H1 (cell line): ENCODE measurements at regions not wholly inside any gene's neighbourhood (a gene's known extent, or its start where the extent isn't known, plus 50 kb on each side); places are given as distances from the start of the nearest gene placed in this dataset.

Experiments used
- CTCF ChIA-PET: fragments of 300-600 bp; sonication (Branson Sonifier 250); formaldehyde crosslinking; loops from one replicate; lab custom pipeline; 2021; ENCODE audit not compliant: partially characterized antibody; lab: Charles Lee
- POLR2A ChIA-PET: fragments of 300-600 bp; sonication (Branson Sonifier 250); formaldehyde crosslinking; loops from one replicate; lab custom pipeline; 2021; ENCODE audit warnings: inconsistent platforms; ENCODE audit not compliant: partially characterized antibody; lab: Charles Lee
- DNase-seq, 2 experiments: peaks; one replicate each; pipeline versions ENCODE4 v3.0.0 to v3.0.0-alpha.2; 2010 to 2022; ENCODE audit warnings: low spot score in 2 of 2, low read depth in 1 of 2, mixed read lengths in 1 of 2
- FAIRE-seq: peaks from 2 replicates; lab custom pipeline; 2011; peaks lifted over from hg19 to GRCh38; lab: Jason Lieb, UNC
- H2AFZ ChIP-seq: 2 replicates; pipeline ENCODE4 v1.8.1; 2012; ENCODE audit warnings: low read length, inconsistent platforms
- H2AK5ac ChIP-seq: 2 replicates; pipeline ENCODE4 v1.6.1; 2013; ENCODE audit warnings: low read depth, low read length
- H2BK120ac ChIP-seq: replicated peaks from 2 replicates; pipeline ENCODE3; 2013; ENCODE audit warnings: low read depth, low read length, inconsistent platforms
- H2BK12ac ChIP-seq: 2 replicates; pipeline ENCODE4 v1.6.1; 2013; ENCODE audit warnings: low read depth, low read length
- H2BK15ac ChIP-seq: 2 replicates; pipeline ENCODE4 v1.6.1; 2013; ENCODE audit warnings: low read length
- H2BK20ac ChIP-seq: 2 replicates; pipeline ENCODE4 v1.6.1; 2013; ENCODE audit warnings: low read length
- H2BK5ac ChIP-seq: 2 replicates; pipeline ENCODE4 v1.6.1; 2013; ENCODE audit warnings: low read depth, low read length
- H3K14ac ChIP-seq: 2 replicates; pipeline ENCODE4 v1.6.1; 2013; ENCODE audit warnings: inconsistent platforms; ENCODE audit not compliant: insufficient read length
- H3K18ac ChIP-seq: 2 replicates; pipeline ENCODE4 v1.6.1; 2013; ENCODE audit warnings: low read length; ENCODE audit errors: extremely low read depth
- H3K23ac ChIP-seq: 2 replicates; pipeline ENCODE4 v1.6.1; 2013; ENCODE audit warnings: inconsistent platforms; ENCODE audit not compliant: insufficient read length
- H3K23me2 ChIP-seq: 2 replicates; pipeline ENCODE4 v1.6.1; 2013; ENCODE audit warnings: low read depth, low read length
- H3K27ac ChIP-seq: 2 replicates; pipeline ENCODE4 v1.6.1; 2011; ENCODE audit warnings: low read depth, low read length, inconsistent platforms
- H3K27me3 ChIP-seq, 4 experiments: replicated peaks in 1 of 4; 1 replicate in 1 of 4; 2 replicates in 3 of 4; pipeline versions ENCODE4 v1.6.1 to v1.8.1; 2011 to 2013; ENCODE audit warnings: low read length in 3 of 4, mild to moderate bottlenecking in 3 of 4, inconsistent platforms in 2 of 4, mixed read lengths in 2 of 4, moderate library complexity in 1 of 4; ENCODE audit not compliant: control insufficient read depth in 3 of 4, insufficient read depth in 3 of 4; ENCODE audit errors: extremely low read depth in 1 of 4
- H3K36me3 ChIP-seq, 4 experiments: 2 replicates each; pipeline versions ENCODE4 v1.6.1 to v1.8.1; 2011 to 2013; ENCODE audit warnings: mild to moderate bottlenecking in 4 of 4, low read length in 3 of 4, moderate library complexity in 2 of 4, control low read depth in 1 of 4, inconsistent platforms in 1 of 4; ENCODE audit not compliant: insufficient read depth in 4 of 4, control insufficient read depth in 2 of 4
- H3K4ac ChIP-seq: replicated peaks from 2 replicates; pipeline ENCODE3; 2013; ENCODE audit warnings: low read length, low read depth, mixed read lengths, inconsistent platforms; ENCODE audit not compliant: insufficient read length
- H3K4me1 ChIP-seq, 4 experiments: replicated peaks in 1 of 4; 1 replicate in 1 of 4; 2 replicates in 3 of 4; pipeline versions ENCODE4 v1.6.1 to v1.8.1; 2011 to 2013; ENCODE audit warnings: low read length in 3 of 4, inconsistent platforms in 2 of 4, mixed read lengths in 1 of 4; ENCODE audit not compliant: insufficient read depth in 4 of 4, control insufficient read depth in 3 of 4
- H3K4me2 ChIP-seq, 2 experiments: 2 replicates each; pipeline versions ENCODE4 v1.6.1 to v1.8.1; 2011 to 2013; ENCODE audit warnings: low read depth in 2 of 2, low read length in 2 of 2, control low read depth in 1 of 2, inconsistent platforms in 1 of 2, mild to moderate bottlenecking in 1 of 2; ENCODE audit not compliant: insufficient read depth in 1 of 2
- H3K4me3 ChIP-seq, 4 experiments: fragments of 200-600, 300-600 bp in 1 of 4; sonication (generic), shearing (Covaris generic), sonication (Bioruptor Twin) in 1 of 4; 2 replicates each; pipeline versions ENCODE4 v1.5.1 to v1.8.1; 2011 to 2016; ENCODE audit warnings: low read length in 4 of 4, low read depth in 3 of 4, control low read depth in 2 of 4, inconsistent platforms in 2 of 4, mild to moderate bottlenecking in 2 of 4, mixed read lengths in 1 of 4, moderate library complexity in 1 of 4; ENCODE audit not compliant: insufficient read depth in 2 of 4; ENCODE audit errors: extremely low read depth in 1 of 4
- H3K56ac ChIP-seq: replicated peaks from 2 replicates; pipeline ENCODE3; 2013; ENCODE audit warnings: low read depth, mild to moderate bottlenecking, mixed read lengths, low read length, inconsistent platforms; ENCODE audit not compliant: insufficient read length
- H3K79me1 ChIP-seq: 2 replicates; pipeline ENCODE4 v1.6.1; 2013; ENCODE audit warnings: low read depth, low read length, control low read depth
- H3K79me2 ChIP-seq, 2 experiments: 2 replicates each; pipeline versions ENCODE4 v1.6.1 to v1.8.1; 2012 to 2013; ENCODE audit warnings: low read length in 2 of 2, mild to moderate bottlenecking in 2 of 2, inconsistent platforms in 1 of 2; ENCODE audit not compliant: insufficient read depth in 2 of 2, control insufficient read depth in 1 of 2
- H3K9ac ChIP-seq, 4 experiments: replicated peaks in 1 of 4; 1 replicate in 1 of 4; 2 replicates in 3 of 4; pipeline versions ENCODE4 v1.6.1 to v1.8.1; 2011 to 2013; ENCODE audit warnings: low read depth in 3 of 4, low read length in 3 of 4, control low read depth in 2 of 4, mild to moderate bottlenecking in 2 of 4, moderate library complexity in 2 of 4, inconsistent platforms in 1 of 4; ENCODE audit errors: extremely low read depth in 1 of 4
- H3K9me3 ChIP-seq, 2 experiments: 2 replicates each; pipeline versions ENCODE4 v1.6.1 to v1.8.1; 2012 to 2013; ENCODE audit warnings: mild to moderate bottlenecking in 2 of 2, moderate library complexity in 2 of 2, control low read depth in 1 of 2, inconsistent platforms in 1 of 2, low read depth in 1 of 2, low read length in 1 of 2, mixed read lengths in 1 of 2; ENCODE audit not compliant: insufficient read depth in 2 of 2
- H4K20me1 ChIP-seq, 2 experiments: replicated peaks in 1 of 2; 2 replicates each; pipeline versions ENCODE3 to v1.8.1; 2011 to 2013; ENCODE audit warnings: inconsistent platforms in 2 of 2, low read length in 2 of 2, mild to moderate bottlenecking in 1 of 2; ENCODE audit not compliant: insufficient read depth in 2 of 2, control insufficient read depth in 1 of 2
- H4K5ac ChIP-seq: 2 replicates; pipeline ENCODE4 v1.6.1; 2013; ENCODE audit warnings: low read length, low read depth, mixed read lengths, inconsistent platforms; ENCODE audit not compliant: insufficient read length
- H4K8ac ChIP-seq: 2 replicates; pipeline ENCODE4 v1.8.0; 2013; ENCODE audit warnings: mild to moderate bottlenecking, moderate library complexity, low read length, inconsistent platforms; ENCODE audit not compliant: insufficient read depth; ENCODE audit errors: extremely low read depth
- H4K91ac ChIP-seq: replicated peaks from 2 replicates; pipeline ENCODE3; 2013; ENCODE audit warnings: low read length, mixed read lengths, inconsistent platforms; ENCODE audit not compliant: insufficient read length
- WGBS, 2 experiments: shearing (Covaris generic) in 1 of 2; methylation state at CpG; one replicate each; pipeline versions ENCODE4 v1.1.6 to v1.1.7; 2013 to 2015; ENCODE audit warnings: low lambda C conversion rate in 2 of 2, mixed read lengths in 2 of 2, inconsistent platforms in 1 of 2, low coverage in 1 of 2, missing lambda C conversion rate in 1 of 2; ENCODE audit not compliant: insufficient replicate concordance in 2 of 2, insufficient coverage in 1 of 2, insufficient read length in 1 of 2; ENCODE audit errors: extremely low coverage in 1 of 2, missing lambda C conversion rate in 1 of 2; 5-methylcytosine and 5-hydroxymethylcytosine counted together
- TF ChIP-seq, protein P1 (sequence below): IDR thresholded peaks from 2 replicates; pipeline ENCODE4 v1.6.1; 2012; ENCODE audit warnings: inconsistent platforms

DNA sequence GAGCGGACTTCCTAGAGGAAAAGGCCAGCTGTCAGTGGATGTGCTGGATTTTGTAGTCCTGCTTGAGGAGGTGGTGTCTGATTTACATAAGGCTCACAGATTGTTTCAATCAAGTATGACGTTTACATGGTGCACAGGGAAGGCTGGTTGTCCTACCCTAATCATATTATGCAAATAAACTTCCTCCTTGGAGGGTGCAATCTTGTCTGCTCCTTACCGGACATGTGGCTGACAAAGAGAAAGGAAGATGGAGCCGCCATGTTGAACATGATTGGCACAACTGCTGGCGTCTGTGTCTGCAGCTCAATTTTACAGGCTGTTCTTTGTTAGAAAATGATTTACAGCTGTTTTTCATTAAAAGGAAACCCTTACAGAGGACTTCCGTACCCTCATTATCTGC lies 1656.1 kb downstream of the KCNT2 start:
- CTCF ChIA-PET, result no interaction called here
- Histone ChIP-seq H3K27me3 (no peaks in the 10 kb centered on the region; a peak in 1 of 7 replicates), H3K79me1 (no peaks in the 10 kb centered on the region), H2AFZ (no peak overlapping the region), H4K91ac (no peak overlapping the region), H2AK5ac (no peak overlapping the region), H2BK20ac (no peak overlapping the region), H3K9ac (no peak overlapping the region), H2BK12ac (no peak overlapping the region), H3K4ac (no peak overlapping the region), H3K56ac (no peak overlapping the region), H3K4me1 (no peaks in the 10 kb centered on the region), H2BK15ac (no peak overlapping the region), H3K4me2 (no peak overlapping the region), H3K23me2 (no peaks in the 10 kb centered on the region), H3K23ac (no peak overlapping the region), H2BK5ac (no peak overlapping the region), H4K5ac (no peak overlapping the region), H4K8ac (no peak overlapping the region), H4K20me1 (no peaks in the 10 kb centered on the region), H3K9me3 (no peaks in the 10 kb centered on the region), H3K79me2 (no peaks in the 10 kb centered on the region), H3K18ac (no peak overlapping the region), H3K4me3 (no peak overlapping the region), H2BK120ac (no peak overlapping the region), H3K36me3 (no peaks in the 10 kb centered on the region), H3K27ac (no peak overlapping the region), H3K14ac (no peak overlapping the region)
- DNase-seq (no peak), FAIRE-seq (no peak)
- WGBS, 2 experiments, result 84% methylated on average over 6 of the region's 6 CpGs; no CpG with 5 or more reads in 1 of the 2 experiments
- POLR2A ChIA-PET, result no interaction called here
- TF ChIP-seq, protein P1, sequence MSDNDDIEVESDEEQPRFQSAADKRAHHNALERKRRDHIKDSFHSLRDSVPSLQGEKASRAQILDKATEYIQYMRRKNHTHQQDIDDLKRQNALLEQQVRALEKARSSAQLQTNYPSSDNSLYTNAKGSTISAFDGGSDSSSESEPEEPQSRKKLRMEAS, result no peak
